AG08395 (cell line): ENCODE measurements at regions not wholly inside any gene's neighbourhood (a gene's known extent, or its start where the extent isn't known, plus 50 kb on each side); places are given as distances from the start of the nearest gene placed in this dataset.
A peak's percentile ranks its signal among the peaks of the same experiment; 100 is the strongest.

Source experiments
- DNase-seq: peaks from one replicate; pipeline ENCODE4 v3.0.0; 2012; ENCODE audit warnings: mixed read lengths, low spot score

DNA sequence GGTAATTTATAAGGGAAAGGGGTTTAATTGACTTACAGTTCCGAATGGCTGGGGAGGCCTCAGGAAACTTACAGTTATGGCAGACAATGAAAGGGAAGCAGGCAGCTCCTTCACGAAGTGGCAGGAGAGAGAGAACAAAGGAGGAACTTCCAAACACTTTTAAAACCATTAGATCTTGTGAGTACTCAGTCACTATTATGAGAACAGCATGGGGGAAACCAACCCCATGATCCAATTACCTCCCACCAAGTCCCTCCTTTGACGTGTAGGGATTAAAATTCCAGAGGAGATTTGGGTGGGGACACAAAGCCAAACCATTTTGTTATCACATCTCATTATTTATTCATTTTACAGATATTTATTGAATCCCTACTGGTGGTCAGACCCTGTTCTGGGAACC, 822.8 kb downstream of the GALC start:
- no peak for DNase-seq

- DNase-seq, result no peak
These were observed 823.6 kb downstream of the GALC start for GRCh38 chr14:87169362-87169761.

DNA sequence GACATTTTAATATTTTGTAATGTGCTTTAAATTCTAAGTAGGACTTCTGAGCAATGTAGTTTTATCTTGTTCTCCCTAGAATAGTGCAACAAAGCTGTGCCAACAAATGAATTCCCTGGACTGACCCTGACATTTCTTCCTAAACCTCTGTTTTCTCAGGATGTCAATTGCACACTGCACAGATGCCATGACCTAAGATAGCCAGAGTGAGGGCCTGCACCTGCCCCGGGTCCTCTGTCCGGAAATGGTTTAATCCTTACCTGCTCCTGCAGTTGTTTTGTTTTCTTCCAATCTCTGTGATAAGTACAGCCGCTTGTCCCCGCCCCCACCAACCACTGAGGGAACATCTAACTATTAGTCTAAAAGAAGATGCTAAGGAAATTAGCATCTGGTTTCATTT, 831.5 kb downstream of the GALC start:
- no peak for DNase-seq

DNA sequence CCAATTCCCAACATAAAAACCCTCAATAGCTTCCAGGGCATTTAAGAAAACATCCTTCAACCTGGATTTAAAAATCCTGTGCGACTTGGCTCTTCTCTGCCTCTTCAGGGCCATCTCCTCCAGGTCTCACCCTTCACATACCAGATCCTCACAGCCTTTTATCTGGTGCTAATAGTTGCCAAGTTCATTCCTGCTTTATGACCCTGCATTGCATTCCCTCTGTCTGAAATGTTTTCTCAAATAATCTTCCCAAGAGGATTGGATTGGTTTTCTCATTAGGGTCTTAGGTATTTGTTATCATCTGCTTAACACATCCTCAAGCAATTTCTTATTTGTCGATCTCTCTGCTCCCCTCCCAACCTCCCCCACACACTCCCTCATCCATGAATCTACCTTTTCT, 832.0 kb downstream of the GALC start:
- no peak for DNase-seq

DNA sequence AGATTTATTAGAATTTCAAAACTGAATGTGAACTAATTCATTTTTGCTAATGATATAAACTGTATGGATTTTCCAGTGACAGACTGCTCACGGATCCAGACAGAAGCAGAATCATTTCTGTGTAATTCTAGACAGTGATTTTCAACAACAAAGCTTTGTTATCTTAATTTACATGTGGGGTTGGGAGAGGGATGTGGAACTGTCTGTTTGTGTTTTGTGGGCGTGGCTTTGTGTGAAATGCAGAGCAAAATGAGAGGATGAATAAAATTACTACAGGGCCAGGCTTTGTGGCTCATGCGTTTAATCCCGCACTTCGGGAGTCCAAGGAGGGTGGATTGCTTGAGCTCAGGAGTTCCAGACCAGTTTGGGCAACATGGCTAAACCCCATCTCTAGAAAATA, 834.7 kb downstream of the GALC start:
- DNase-seq, result no peak

- DNase-seq, result no peak
These were observed 836.1 kb downstream of the GALC start for GRCh38 chr14:87156878-87157277.

DNA sequence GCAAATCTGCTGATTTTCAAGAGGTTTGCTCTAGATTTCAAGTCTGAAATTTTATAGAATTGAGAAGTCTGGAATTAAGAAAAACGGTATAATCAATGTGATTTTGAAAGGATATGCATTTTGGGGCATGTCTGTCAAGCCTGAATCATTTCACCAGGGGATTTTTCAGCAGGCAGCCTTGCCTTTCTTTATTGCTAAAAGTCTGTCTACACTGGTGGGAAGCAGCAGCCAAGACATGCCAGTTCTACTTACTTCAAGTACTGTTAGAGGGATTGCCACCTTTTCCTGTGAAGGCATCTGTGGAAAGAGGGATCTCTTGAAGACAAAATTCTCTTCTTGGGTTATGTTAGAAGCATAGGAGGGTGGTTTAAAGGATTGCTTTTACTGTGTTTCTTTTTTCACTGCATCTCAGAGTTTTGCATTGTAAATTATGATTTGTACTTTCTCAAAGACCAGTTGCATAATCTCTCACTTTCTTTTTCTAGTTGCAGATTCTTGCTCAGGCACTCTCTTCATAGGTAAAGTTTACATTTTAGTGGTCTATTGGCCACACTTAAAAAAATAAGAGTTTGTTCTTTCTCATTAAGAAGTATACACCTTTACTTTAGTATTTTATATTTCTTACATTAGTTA, 837.0 kb downstream of the GALC start:
- DNase-seq, result no peak

DNA sequence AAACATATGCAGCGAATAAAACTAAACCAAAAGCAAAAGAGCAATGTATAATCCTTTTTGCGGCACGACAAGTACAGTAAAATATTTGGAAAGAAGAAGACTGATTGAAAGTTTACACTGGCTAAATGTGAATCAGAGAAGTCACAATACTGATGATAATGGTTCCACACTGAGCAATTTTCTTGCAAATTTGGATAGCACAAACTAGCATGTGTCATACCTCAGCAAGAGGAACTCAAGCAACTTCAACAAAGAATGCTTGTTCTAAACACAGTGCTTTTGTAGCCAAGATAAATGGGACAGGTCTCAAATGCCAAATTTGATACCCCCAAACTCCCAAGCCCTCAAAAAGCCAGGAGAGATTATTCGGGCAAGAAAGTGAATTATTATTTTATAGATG, 839.1 kb downstream of the GALC start:
- no peak for DNase-seq

DNA sequence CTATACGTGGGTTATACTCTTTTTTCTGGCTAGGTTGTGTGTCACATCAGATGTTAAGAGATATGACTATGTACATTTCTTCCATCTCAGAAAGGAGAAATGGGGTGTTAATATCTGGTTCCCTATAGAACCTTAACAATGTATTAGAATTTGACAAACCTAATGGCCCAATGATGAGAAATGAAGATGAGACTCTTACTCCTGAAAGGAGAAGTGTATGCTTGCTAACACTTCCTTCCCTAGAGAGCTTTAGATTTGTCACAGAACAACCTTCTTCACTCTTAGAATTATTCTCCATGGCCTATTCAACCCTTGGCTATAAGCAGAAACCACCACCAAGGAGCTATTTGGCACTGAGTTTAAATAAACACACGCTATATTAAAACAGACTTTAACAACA, 839.6 kb downstream of the GALC start:
- no peak for DNase-seq

DNA sequence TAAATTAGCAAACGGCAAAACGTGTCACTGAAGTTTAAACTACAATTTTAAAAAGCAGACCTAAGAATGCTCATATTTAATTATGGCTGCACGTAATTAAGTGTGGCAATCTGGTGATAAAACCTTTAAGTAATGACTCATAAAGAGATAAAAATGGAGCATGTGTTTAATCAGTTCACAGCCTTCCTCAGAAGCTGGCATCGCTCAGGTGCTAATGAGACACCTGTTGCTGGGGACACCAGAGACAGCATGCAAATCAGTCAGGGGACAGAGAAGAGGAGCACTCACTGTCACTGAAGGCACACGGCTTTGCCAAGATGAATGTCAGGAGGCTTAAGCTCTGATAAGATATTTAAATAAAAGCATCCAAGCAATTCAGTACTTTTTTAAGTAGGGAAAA, 840.3 kb downstream of the GALC start:
- no peak for DNase-seq

GRCh38 chr14:87149583-87150354, 843.2 kb downstream of the GALC start:
- peak; percentile 67 for DNase-seq

- DNase-seq, result peak; percentile 34
These were observed 844.3 kb downstream of the GALC start for GRCh38 chr14:87148655-87149054.

GRCh38 chr14:87142551-87143211, 850.3 kb downstream of the GALC start:
- no peak for DNase-seq

GRCh38 chr14:87141801-87142200, 851.2 kb downstream of the GALC start:
- no peak for DNase-seq

- no peak for DNase-seq
These were observed 853.7 kb downstream of the GALC start for GRCh38 chr14:87139299-87139698.

GRCh38 chr14:87133073-87133801, 859.7 kb downstream of the GALC start:
- DNase-seq, result peak; percentile 83

- DNase-seq, result peak; percentile 23
These were observed 861.1 kb downstream of the GALC start for GRCh38 chr14:87131879-87132278.

DNA sequence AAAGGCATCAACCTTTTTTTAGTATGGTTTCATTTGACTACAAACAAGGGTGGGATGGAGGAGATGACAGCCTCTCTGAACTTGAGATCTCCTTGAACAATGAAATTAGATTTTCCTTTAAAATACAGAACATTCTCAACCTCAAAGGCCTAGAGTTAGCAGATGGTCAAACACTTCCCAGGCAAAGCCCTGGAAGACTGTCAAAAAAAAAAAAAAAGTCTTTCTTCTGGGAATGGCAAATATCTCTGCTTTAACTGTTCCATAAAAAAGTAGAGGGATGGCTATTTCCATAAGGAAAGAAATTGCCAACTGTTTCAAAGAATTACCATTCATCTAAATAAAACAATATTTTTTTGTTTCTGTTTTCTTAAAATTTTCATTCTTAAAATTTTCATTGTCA, 870.8 kb downstream of the GALC start:
- no peak for DNase-seq

GRCh38 chr14:87121716-87122115, 871.3 kb downstream of the GALC start:
- DNase-seq, result no peak

DNA sequence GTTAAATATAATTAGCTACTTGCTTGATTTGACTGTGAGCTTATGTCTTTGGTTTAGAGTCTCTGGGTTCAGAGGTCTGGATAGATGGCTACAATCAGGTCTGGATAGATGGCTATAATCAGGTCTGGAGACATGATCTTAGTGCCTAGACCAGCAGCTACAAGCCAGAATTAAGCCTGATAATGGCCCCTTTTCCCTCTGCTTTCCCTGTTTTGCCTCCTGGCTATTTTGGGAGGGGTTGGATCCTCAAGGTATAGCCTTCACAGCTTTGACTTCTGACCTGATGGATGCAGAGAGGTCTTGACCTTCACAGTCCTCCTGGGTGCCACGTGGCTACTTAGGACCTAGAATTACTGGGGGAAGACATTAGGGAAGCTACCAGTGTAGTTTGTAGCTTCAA, 877.7 kb downstream of the GALC start:
- no peak for DNase-seq

- DNase-seq, result no peak
These were observed 879.7 kb downstream of the GALC start for GRCh38 chr14:87113286-87113685.

- no peak for DNase-seq
These were observed 881.2 kb downstream of the GALC start for GRCh38 chr14:87111741-87112140.

- no peak for DNase-seq
These were observed 881.9 kb downstream of the GALC start for GRCh38 chr14:87111126-87111525.
